GM21717 (cell line): ENCODE measurements at regions not wholly inside any gene's neighbourhood (a gene's known extent, or its start where the extent isn't known, plus 50 kb on each side); places are given as distances from the start of the nearest gene placed in this dataset.

Experiments
- ATAC-seq: cut with Tn5 transposase; IDR thresholded peaks from one replicate; pipeline ENCODE4 v1.9.1; 2021; ENCODE audit warnings: mild to moderate bottlenecking, moderate library complexity; ENCODE audit not compliant: unreplicated experiment

- no peak for ATAC-seq
These were observed 63.5 kb downstream of the DNTTIP2 start for GRCh38 chr1:93815366-93816110.

GRCh38 chr1:93814795-93815340 is 64.1 kb downstream of the DNTTIP2 start:
- ATAC-seq: no peak

- ATAC-seq: peak; percentile 68
These were observed 64.8 kb downstream of the DNTTIP2 start for GRCh38 chr1:93814059-93814794.

- no peak for ATAC-seq
These were observed 65.9 kb downstream of the DNTTIP2 start for GRCh38 chr1:93813076-93813475.

- no peak for ATAC-seq
These were observed 67.5 kb downstream of the DNTTIP2 start for GRCh38 chr1:93811326-93812065.

- ATAC-seq: no peak
These were observed 68.7 kb downstream of the DNTTIP2 start for GRCh38 chr1:93810316-93810715.

- ATAC-seq: no peak
These were observed 70.1 kb downstream of the DNTTIP2 start for GRCh38 chr1:93808871-93809270.

GRCh38 chr1:93807311-93807930 is 71.6 kb downstream of the DNTTIP2 start:
- ATAC-seq: no peak

- ATAC-seq: no peak
These were observed 73.9 kb downstream of the DNTTIP2 start for GRCh38 chr1:93805027-93805610.

GRCh38 chr1:93804412-93804811 is 74.6 kb downstream of the DNTTIP2 start:
- no peak for ATAC-seq

- no peak for ATAC-seq
These were observed 77.5 kb downstream of the DNTTIP2 start for GRCh38 chr1:93801471-93801870.

GRCh38 chr1:93800856-93801255 is 78.2 kb downstream of the DNTTIP2 start:
- ATAC-seq: no peak

GRCh38 chr1:93798291-93798690 is 80.7 kb downstream of the DNTTIP2 start:
- ATAC-seq: no peak

- ATAC-seq: no peak
These were observed 94.5 kb downstream of the DNTTIP2 start for GRCh38 chr1:93784538-93784937.

- no peak for ATAC-seq
These were observed 95.1 kb downstream of the DNTTIP2 start for GRCh38 chr1:93783876-93784275.

- ATAC-seq: no peak
These were observed 98.0 kb upstream of the BCAR3 start for GRCh38 chr1:93779540-93780165.

GRCh38 chr1:93778457-93778856 is 96.8 kb upstream of the BCAR3 start:
- ATAC-seq: no peak

GRCh38 chr1:93777255-93777654 is 95.6 kb upstream of the BCAR3 start:
- ATAC-seq: no peak

GRCh38 chr1:93776728-93777127 is 95.1 kb upstream of the BCAR3 start:
- ATAC-seq: no peak

GRCh38 chr1:93775224-93775623 is 93.6 kb upstream of the BCAR3 start:
- ATAC-seq: no peak
